ENCODE measurements at regions not wholly inside any gene's neighbourhood (a gene's known extent, or its start where the extent isn't known, plus 50 kb on each side); places are given as distances from the start of the nearest gene placed in this dataset.

- ATAC-seq (replicated peaks in 1 of 4), result no peak
- Mint-ChIP-seq H3K4me3 (no peak overlapping the region), H3K27me3 (peaks cover 6% of the 10 kb centered on the region in 2 donors), H3K4me1 (no peaks in the 10 kb centered on the region), H3K27ac (no peak overlapping the region), H3K36me3 (no peaks in the 10 kb centered on the region), H3K9me3 (no peaks in the 10 kb centered on the region)
- CTCF ChIA-PET, result interaction anchor here in 1 of 2 donors (0.7 kb wide), 1 partner anchor 24 kb away, joined by 3 read pairs; no protein-coding TSS in a partner anchor
- no peaks in the 10 kb centered on the region for H3K27me3 ChIP-seq (replicated peaks in 1 of 2; ENCODE audit: control insufficient read depth in 2 of 2, extremely low read depth in 1 of 2, insufficient read depth in 2 of 2, low read length in 1 of 2)
- DNase-seq, result no peak
- POLR2A ChIA-PET, result no interaction called here
- H3K36me3 ChIP-seq (ENCODE audit: control insufficient read depth in 2 of 2, extremely low read depth in 1 of 2, insufficient read depth in 1 of 2, low read length in 1 of 2), result no peaks in the 10 kb centered on the region
- H3K9me3 ChIP-seq, result no peaks in the 10 kb centered on the region
- no peaks in the 10 kb centered on the region for H3K4me1 ChIP-seq (ENCODE audit: control insufficient read depth in 1 of 2, extremely low read depth in 1 of 2, insufficient read depth in 2 of 2, low read length in 2 of 2)
- H3K4me3 ChIP-seq (ENCODE audit: control insufficient read depth in 1 of 2, extremely low read depth in 1 of 2, low read length in 1 of 2), result no peak overlapping the region
- no peak overlapping the region for H3K27ac ChIP-seq (ENCODE audit: low read length)
Observed at GRCh38 chr10:61115897-61116296, 171.9 kb upstream of the RHOBTB1 start.

DNA sequence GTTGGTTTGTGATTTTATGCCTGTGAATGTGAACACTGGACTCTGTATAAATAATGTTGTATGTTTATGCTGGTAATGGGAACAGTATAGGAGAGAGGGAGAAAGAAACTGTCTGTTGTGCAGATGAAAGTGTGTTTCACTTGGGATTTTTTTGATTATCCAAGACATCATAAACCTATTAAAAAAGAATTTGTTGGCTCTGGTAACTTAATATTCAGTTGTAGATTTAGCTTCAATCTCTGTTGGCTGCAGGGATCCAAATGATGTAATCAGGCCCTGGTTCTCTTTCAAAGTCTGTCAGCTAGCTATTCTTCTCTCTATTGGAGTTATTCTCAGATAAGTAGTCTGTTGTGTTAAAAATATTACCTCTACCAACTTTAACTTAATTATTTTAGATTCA, 168.8 kb upstream of the RHOBTB1 start:
- Mint-ChIP-seq H3K9me3 (no peaks in the 10 kb centered on the region), H3K27me3 (peaks cover 6% of the 10 kb centered on the region in 2 donors), H3K27ac (no peak overlapping the region), H3K4me3 (no peak overlapping the region), H3K4me1 (no peaks in the 10 kb centered on the region), H3K36me3 (no peaks in the 10 kb centered on the region)
- no peak for DNase-seq
- Histone ChIP-seq H3K4me1 (ENCODE audit: control insufficient read depth in 1 of 2, extremely low read depth in 1 of 2, insufficient read depth in 2 of 2, low read length in 2 of 2) (no peaks in the 10 kb centered on the region), H3K27me3 (replicated peaks in 1 of 2; ENCODE audit: control insufficient read depth in 2 of 2, extremely low read depth in 1 of 2, insufficient read depth in 2 of 2, low read length in 1 of 2) (no peaks in the 10 kb centered on the region), H3K36me3 (ENCODE audit: control insufficient read depth in 2 of 2, extremely low read depth in 1 of 2, insufficient read depth in 1 of 2, low read length in 1 of 2) (no peaks in the 10 kb centered on the region), H3K27ac (ENCODE audit: low read length) (no peak overlapping the region), H3K4me3 (ENCODE audit: control insufficient read depth in 1 of 2, extremely low read depth in 1 of 2, low read length in 1 of 2) (no peak overlapping the region), H3K9me3 (no peaks in the 10 kb centered on the region)
- ChIA-PET POLR2A (no interaction called here), CTCF (no interaction called here)
- no peak for ATAC-seq (replicated peaks in 1 of 4)

DNA sequence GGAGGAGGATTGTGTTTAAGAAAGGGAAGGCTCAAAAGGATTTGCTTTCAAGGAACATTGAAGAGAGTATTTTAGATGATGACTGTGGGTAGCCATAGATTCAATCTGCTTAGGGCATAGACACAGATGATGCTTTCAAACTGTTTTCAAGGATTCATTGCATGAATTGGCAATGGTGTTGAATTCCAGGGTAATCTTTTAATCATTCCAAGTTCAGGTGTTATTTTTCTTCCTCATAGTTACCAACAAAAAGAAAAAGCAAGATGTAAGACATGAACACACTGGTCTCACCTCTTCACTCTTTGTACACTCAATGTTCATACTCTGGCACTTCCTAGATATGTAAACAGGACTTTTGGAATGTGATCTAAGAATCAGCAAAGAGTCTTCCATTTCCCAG, 167.0 kb upstream of the RHOBTB1 start:
- no peaks in the 10 kb centered on the region for H3K4me1 ChIP-seq (ENCODE audit: control insufficient read depth in 1 of 2, extremely low read depth in 1 of 2, insufficient read depth in 2 of 2, low read length in 2 of 2)
- Mint-ChIP-seq H3K4me1 (no peaks in the 10 kb centered on the region), H3K36me3 (no peaks in the 10 kb centered on the region), H3K27me3 (peaks cover 9 to 10% of the 10 kb centered on the region in 2 donors), H3K9me3 (no peaks in the 10 kb centered on the region), H3K27ac (no peak overlapping the region), H3K4me3 (no peak overlapping the region)
- no peaks in the 10 kb centered on the region for H3K27me3 ChIP-seq (replicated peaks in 1 of 2; ENCODE audit: control insufficient read depth in 2 of 2, extremely low read depth in 1 of 2, insufficient read depth in 2 of 2, low read length in 1 of 2)
- no peaks in the 10 kb centered on the region for H3K9me3 ChIP-seq
- POLR2A ChIA-PET, result no interaction called here
- CTCF ChIA-PET, result no interaction called here
- no peak overlapping the region for H3K27ac ChIP-seq (ENCODE audit: low read length)
- H3K4me3 ChIP-seq (ENCODE audit: control insufficient read depth in 1 of 2, extremely low read depth in 1 of 2, low read length in 1 of 2), result no peak overlapping the region
- no peak for ATAC-seq (replicated peaks in 1 of 4)
- no peaks in the 10 kb centered on the region for H3K36me3 ChIP-seq (ENCODE audit: control insufficient read depth in 2 of 2, extremely low read depth in 1 of 2, insufficient read depth in 1 of 2, low read length in 1 of 2)
- DNase-seq, result no peak

GRCh38 chr10:61110188-61110844, 166.3 kb upstream of the RHOBTB1 start:
- ChIA-PET POLR2A (no interaction called here), CTCF (no interaction called here)
- Histone ChIP-seq H3K36me3 (ENCODE audit: control insufficient read depth in 2 of 2, extremely low read depth in 1 of 2, insufficient read depth in 1 of 2, low read length in 1 of 2) (no peaks in the 10 kb centered on the region), H3K9me3 (no peaks in the 10 kb centered on the region), H3K4me3 (ENCODE audit: control insufficient read depth in 1 of 2, extremely low read depth in 1 of 2, low read length in 1 of 2) (no peak overlapping the region), H3K4me1 (ENCODE audit: control insufficient read depth in 1 of 2, extremely low read depth in 1 of 2, insufficient read depth in 2 of 2, low read length in 2 of 2) (no peaks in the 10 kb centered on the region), H3K27me3 (replicated peaks in 1 of 2; ENCODE audit: control insufficient read depth in 2 of 2, extremely low read depth in 1 of 2, insufficient read depth in 2 of 2, low read length in 1 of 2) (no peaks in the 10 kb centered on the region), H3K27ac (ENCODE audit: low read length) (no peak overlapping the region)
- H3K27me3 Mint-ChIP-seq, result peaks cover 9 to 11% of the 10 kb centered on the region in 2 donors
- no peak for ATAC-seq (replicated peaks in 1 of 4)
- WGBS (ENCODE audit: insufficient coverage), result no CpG with 5 or more reads among the region's 1 CpG
- no peak overlapping the region for H3K4me3 Mint-ChIP-seq
- no peak for DNase-seq
- no peak overlapping the region for H3K27ac Mint-ChIP-seq
- no peaks in the 10 kb centered on the region for H3K36me3 Mint-ChIP-seq
- H3K4me1 Mint-ChIP-seq, result no peaks in the 10 kb centered on the region
- no peaks in the 10 kb centered on the region for H3K9me3 Mint-ChIP-seq

GRCh38 chr10:61108915-61109314, 164.9 kb upstream of the RHOBTB1 start:
- WGBS (ENCODE audit: insufficient coverage), result no CpG with 5 or more reads among the region's 3 CpGs
- no peaks in the 10 kb centered on the region for H3K27me3 ChIP-seq (replicated peaks in 1 of 2; ENCODE audit: control insufficient read depth in 2 of 2, extremely low read depth in 1 of 2, insufficient read depth in 2 of 2, low read length in 1 of 2)
- no peak overlapping the region for H3K27ac ChIP-seq (ENCODE audit: low read length)
- no peak overlapping the region for H3K4me3 Mint-ChIP-seq
- H3K27me3 Mint-ChIP-seq, result peaks cover 7 to 11% of the 10 kb centered on the region in 2 donors
- H3K27ac Mint-ChIP-seq, result no peak overlapping the region
- no peaks in the 10 kb centered on the region for H3K36me3 Mint-ChIP-seq
- no peak for DNase-seq
- H3K9me3 ChIP-seq, result no peaks in the 10 kb centered on the region
- ChIA-PET CTCF (interaction anchor here in 1 of 2 donors (0.6 kb wide), 1 partner anchor 708 kb away, joined by 5 read pairs; no protein-coding TSS in a partner anchor), POLR2A (no interaction called here)
- no peaks in the 10 kb centered on the region for H3K4me1 Mint-ChIP-seq
- ATAC-seq (replicated peaks in 1 of 4), result no peak
- no peaks in the 10 kb centered on the region for H3K9me3 Mint-ChIP-seq
- H3K4me3 ChIP-seq (ENCODE audit: control insufficient read depth in 1 of 2, extremely low read depth in 1 of 2, low read length in 1 of 2), result no peak overlapping the region
- H3K36me3 ChIP-seq (ENCODE audit: control insufficient read depth in 2 of 2, extremely low read depth in 1 of 2, insufficient read depth in 1 of 2, low read length in 1 of 2), result no peaks in the 10 kb centered on the region
- no peaks in the 10 kb centered on the region for H3K4me1 ChIP-seq (ENCODE audit: control insufficient read depth in 1 of 2, extremely low read depth in 1 of 2, insufficient read depth in 2 of 2, low read length in 2 of 2)

DNA sequence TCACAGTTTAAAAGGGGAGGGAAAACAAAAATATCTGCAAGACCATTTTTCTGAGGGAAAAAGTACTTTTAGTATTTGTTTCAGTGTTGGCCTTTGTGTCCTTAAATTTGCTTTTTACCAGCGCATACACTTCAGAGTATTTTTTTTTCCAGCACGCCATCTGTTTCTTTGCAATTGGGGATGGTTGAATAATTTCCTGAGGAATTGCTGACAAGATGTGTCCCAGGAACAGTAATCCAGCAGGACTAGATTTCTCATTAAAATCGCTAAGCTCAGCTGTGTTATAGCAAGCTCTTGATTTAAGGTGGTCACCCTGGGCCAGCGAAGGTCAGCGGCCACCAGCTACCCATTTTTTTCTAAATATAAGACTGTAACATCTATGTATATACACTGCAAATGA, 156.9 kb upstream of the RHOBTB1 start:
- Mint-ChIP-seq H3K9me3 (no peaks in the 10 kb centered on the region), H3K27ac (no peak overlapping the region), H3K36me3 (no peaks in the 10 kb centered on the region), H3K27me3 (peaks cover 6 to 17% of the 10 kb centered on the region in 2 donors), H3K4me3 (no peak overlapping the region), H3K4me1 (no peaks in the 10 kb centered on the region)
- H3K36me3 ChIP-seq (ENCODE audit: control insufficient read depth in 2 of 2, extremely low read depth in 1 of 2, insufficient read depth in 1 of 2, low read length in 1 of 2), result no peaks in the 10 kb centered on the region
- ChIA-PET POLR2A (no interaction called here), CTCF (no interaction called here)
- DNase-seq (no peak), ATAC-seq (replicated peaks in 1 of 4) (no peak)
- no peaks in the 10 kb centered on the region for H3K4me1 ChIP-seq (ENCODE audit: control insufficient read depth in 1 of 2, extremely low read depth in 1 of 2, insufficient read depth in 2 of 2, low read length in 2 of 2)
- H3K27ac ChIP-seq (ENCODE audit: low read length), result no peak overlapping the region
- 100% methylated on average over 2 of the region's 5 CpGs for WGBS (ENCODE audit: insufficient coverage)
- no peak overlapping the region for H3K4me3 ChIP-seq (ENCODE audit: control insufficient read depth in 1 of 2, extremely low read depth in 1 of 2, low read length in 1 of 2)
- H3K27me3 ChIP-seq (replicated peaks in 1 of 2; ENCODE audit: control insufficient read depth in 2 of 2, extremely low read depth in 1 of 2, insufficient read depth in 2 of 2, low read length in 1 of 2), result no peaks in the 10 kb centered on the region
- no peaks in the 10 kb centered on the region for H3K9me3 ChIP-seq

DNA sequence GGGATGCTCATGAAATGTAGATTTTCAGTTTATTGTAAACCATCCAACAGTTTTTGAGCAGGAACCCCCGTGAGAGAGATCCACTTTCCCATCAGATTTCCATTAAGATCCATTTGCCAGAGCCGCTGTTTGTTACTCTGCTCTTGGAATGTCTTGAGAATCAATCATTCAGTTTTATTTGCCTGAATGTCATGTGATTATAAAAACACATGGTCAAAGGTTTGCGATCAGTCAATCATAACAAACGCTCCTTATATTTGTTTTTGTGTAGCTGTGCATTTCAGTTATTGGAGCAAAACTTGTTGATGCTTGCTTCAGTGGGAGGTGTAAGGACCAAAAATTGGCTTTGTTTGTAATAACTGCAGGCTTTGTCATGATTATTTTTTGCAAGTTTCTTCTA, 155.8 kb upstream of the RHOBTB1 start:
- WGBS (ENCODE audit: insufficient coverage), result 100% methylated on average over 2 of the region's 4 CpGs
- Histone ChIP-seq H3K27ac (ENCODE audit: low read length) (no peak overlapping the region), H3K36me3 (ENCODE audit: control insufficient read depth in 2 of 2, extremely low read depth in 1 of 2, insufficient read depth in 1 of 2, low read length in 1 of 2) (no peaks in the 10 kb centered on the region), H3K27me3 (replicated peaks in 1 of 2; ENCODE audit: control insufficient read depth in 2 of 2, extremely low read depth in 1 of 2, insufficient read depth in 2 of 2, low read length in 1 of 2) (no peaks in the 10 kb centered on the region), H3K4me1 (ENCODE audit: control insufficient read depth in 1 of 2, extremely low read depth in 1 of 2, insufficient read depth in 2 of 2, low read length in 2 of 2) (no peaks in the 10 kb centered on the region), H3K9me3 (no peaks in the 10 kb centered on the region), H3K4me3 (ENCODE audit: control insufficient read depth in 1 of 2, extremely low read depth in 1 of 2, low read length in 1 of 2) (no peak overlapping the region)
- Mint-ChIP-seq H3K4me1 (no peaks in the 10 kb centered on the region), H3K9me3 (no peaks in the 10 kb centered on the region), H3K4me3 (no peak overlapping the region), H3K27me3 (peaks cover 5 to 17% of the 10 kb centered on the region in 2 donors), H3K27ac (no peak overlapping the region), H3K36me3 (no peaks in the 10 kb centered on the region)
- DNase-seq, result no peak
- ATAC-seq (replicated peaks in 1 of 4), result no peak
- CTCF ChIA-PET, result interaction anchor here in 1 of 2 donors (0.6 kb wide), 1 partner anchor 70 kb away, joined by 3 read pairs; no protein-coding TSS in a partner anchor
- POLR2A ChIA-PET, result no interaction called here
